Transverse colon (tissue), 4 donors: ENCODE measurements at regions not wholly inside any gene's neighbourhood (a gene's known extent, or its start where the extent isn't known, plus 50 kb on each side); places are given as distances from the start of the nearest gene placed in this dataset.

Experiments used
- DNase-seq: peaks from one replicate; pipeline ENCODE4 v3.0.0-alpha.2; 2019
- H3K27ac ChIP-seq, 4 donors: fragments of 200-600 bp; sonication (generic); 2 replicates each; pipeline ENCODE4 v1.5.1; 2016 to 2018; ENCODE audit warnings: inconsistent platforms in 4 of 4
- H3K27me3 ChIP-seq: fragments of 200-600 bp; sonication (generic); 2 replicates; pipeline ENCODE4 v1.5.1; 2017; ENCODE audit warnings: inconsistent platforms
- H3K36me3 ChIP-seq, 4 donors: fragments of 200-600 bp; sonication (generic); 2 replicates each; pipeline ENCODE4 v1.5.1; 2017 to 2019; ENCODE audit warnings: inconsistent platforms in 4 of 4
- H3K4me1 ChIP-seq, 4 donors: fragments of 200-600 bp; sonication (generic); 2 replicates each; pipeline ENCODE4 v1.5.1; 2017 to 2020; ENCODE audit warnings: inconsistent platforms in 4 of 4
- H3K4me3 ChIP-seq, 4 donors: fragments of 200-600 bp; sonication (generic); 1 replicate in 1 of 4; 2 replicates in 3 of 4; pipeline versions ENCODE4 v1.5.1 to v1.6.1; 2017 to 2019; ENCODE audit warnings: inconsistent platforms in 4 of 4
- H3K9me3 ChIP-seq, 2 donors: fragments of 200-600 bp; sonication (generic); 2 replicates each; pipeline ENCODE4 v1.5.1; 2017 to 2019; ENCODE audit warnings: inconsistent platforms in 2 of 2
- EP300 ChIP-seq: sonication (generic); formaldehyde crosslinking; IDR thresholded peaks from one replicate; pipeline ENCODE4 v1.6.1; 2017; ENCODE audit warnings: antibody characterized with exemption, low read depth
- POLR2A ChIP-seq: fragments of 450-650 bp; IDR thresholded peaks from one replicate; pipeline ENCODE4 v1.6.1; 2016; ENCODE audit warnings: antibody characterized with exemption, mild to moderate bottlenecking, moderate library complexity
- POLR2AphosphoS5 ChIP-seq, 3 donors: sonication (generic); formaldehyde crosslinking; IDR thresholded peaks; one replicate each; pipeline ENCODE4 v1.6.1; 2016; ENCODE audit warnings: antibody characterized with exemption in 3 of 3
- WGBS, 2 donors: methylation state at CpG; one replicate each; pipeline ENCODE4 v1.1.5; 2018; ENCODE audit warnings: low coverage in 1 of 2; 5-methylcytosine and 5-hydroxymethylcytosine counted together
- in situ Hi-C, 4 donors: fragments of 200-750 bp; cut with MboI; loops; one replicate each; pipeline versions ENCODE4 v1.15.0 to v1.15.1; 2017; ENCODE audit warnings: low sequenced_read_pairs in 3 of 4, low pct_ligation_motif_present in 1 of 4, low pct_unique_long_range_greater_than_20kb in 1 of 4
- intact Hi-C: fragments of 100-400 bp; cut with DNase I; formaldehyde crosslinking; loops from one replicate; pipeline ENCODE4 v1.15.1; 2023; ENCODE audit warnings: low total_unique reads
- TF ChIP-seq, protein P1 (sequence below), 5 experiments: fragments of 200-600 bp in 3 of 5; fragments of 450-650 bp in 2 of 5; sonication (generic) in 3 of 5; IDR thresholded peaks; 1 replicate in 2 of 5; 2 replicates in 3 of 5; pipeline ENCODE4 v1.5.1; 2016 to 2017; ENCODE audit warnings: antibody characterized with exemption in 5 of 5, inconsistent platforms in 3 of 5, mild to moderate bottlenecking in 2 of 5, moderate library complexity in 1 of 5

DNA sequence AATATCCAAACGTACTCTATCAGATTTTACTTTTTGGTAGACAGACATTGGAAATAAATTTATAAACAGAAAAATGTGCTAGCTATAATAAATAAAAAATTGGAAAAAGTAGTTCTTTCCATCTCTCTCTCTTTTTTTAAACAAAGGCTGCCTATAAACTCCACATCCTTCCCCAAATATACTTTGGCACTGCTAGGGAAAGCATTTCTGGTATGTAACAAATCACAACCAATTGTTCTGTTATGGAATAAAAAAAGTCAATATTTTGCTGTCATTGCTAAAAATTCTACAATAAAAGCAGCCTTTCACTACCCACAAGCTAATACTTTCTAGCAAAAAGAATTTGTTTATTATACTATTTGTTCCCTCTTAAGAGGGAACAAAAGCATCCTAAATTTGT is 169.2 kb upstream of the TARS1 start:
- intact Hi-C loops (no loop called here), in situ Hi-C loops (no loop called here)
- WGBS, 2 donors = 63 to 74% methylated on average over 1 of the region's 1 CpG
- no peaks in the 10 kb centered on the region for H3K36me3 ChIP-seq
- TF ChIP-seq POLR2A (no peak), POLR2AphosphoS5 (IDR thresholded peaks at IDR 0.05) (no peak), EP300 (no peak)
- TF ChIP-seq, protein P1, sequence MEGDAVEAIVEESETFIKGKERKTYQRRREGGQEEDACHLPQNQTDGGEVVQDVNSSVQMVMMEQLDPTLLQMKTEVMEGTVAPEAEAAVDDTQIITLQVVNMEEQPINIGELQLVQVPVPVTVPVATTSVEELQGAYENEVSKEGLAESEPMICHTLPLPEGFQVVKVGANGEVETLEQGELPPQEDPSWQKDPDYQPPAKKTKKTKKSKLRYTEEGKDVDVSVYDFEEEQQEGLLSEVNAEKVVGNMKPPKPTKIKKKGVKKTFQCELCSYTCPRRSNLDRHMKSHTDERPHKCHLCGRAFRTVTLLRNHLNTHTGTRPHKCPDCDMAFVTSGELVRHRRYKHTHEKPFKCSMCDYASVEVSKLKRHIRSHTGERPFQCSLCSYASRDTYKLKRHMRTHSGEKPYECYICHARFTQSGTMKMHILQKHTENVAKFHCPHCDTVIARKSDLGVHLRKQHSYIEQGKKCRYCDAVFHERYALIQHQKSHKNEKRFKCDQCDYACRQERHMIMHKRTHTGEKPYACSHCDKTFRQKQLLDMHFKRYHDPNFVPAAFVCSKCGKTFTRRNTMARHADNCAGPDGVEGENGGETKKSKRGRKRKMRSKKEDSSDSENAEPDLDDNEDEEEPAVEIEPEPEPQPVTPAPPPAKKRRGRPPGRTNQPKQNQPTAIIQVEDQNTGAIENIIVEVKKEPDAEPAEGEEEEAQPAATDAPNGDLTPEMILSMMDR (IDR thresholded peaks at IDR 0.05) = no peak
- H3K4me3 ChIP-seq = no peak overlapping the region
- H3K9me3 ChIP-seq = no peaks in the 10 kb centered on the region
- no peaks in the 10 kb centered on the region for H3K4me1 ChIP-seq
- DNase-seq = no peak
- no peak overlapping the region for H3K27ac ChIP-seq
- no peaks in the 10 kb centered on the region for H3K27me3 ChIP-seq

DNA sequence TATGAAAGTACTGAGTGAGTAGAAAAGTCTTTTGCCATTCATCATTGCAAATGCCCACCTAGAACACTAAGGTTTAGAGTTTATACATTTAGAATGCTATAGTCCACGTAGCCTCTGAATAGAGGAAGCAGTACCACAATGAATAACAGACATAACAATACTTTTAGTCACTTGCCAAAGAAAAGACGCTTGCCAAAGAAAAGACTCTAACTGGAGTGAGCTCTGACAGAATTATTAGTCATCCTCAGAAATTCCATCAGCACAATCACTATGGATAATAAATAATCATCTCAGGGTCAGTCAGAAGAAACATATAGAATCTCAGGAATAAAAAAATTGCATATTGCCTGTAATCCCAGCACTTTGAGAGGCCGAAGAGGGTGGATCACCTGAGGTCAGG is 168.5 kb upstream of the TARS1 start:
- in situ Hi-C loops = no loop called here
- TF ChIP-seq POLR2AphosphoS5 (IDR thresholded peaks at IDR 0.05) = no peak
- WGBS, 2 donors = 77 to 95% methylated on average over 2 to 3 of the region's 3 CpGs
- Histone ChIP-seq H3K9me3 (no peaks in the 10 kb centered on the region), H3K27ac (no peak overlapping the region), H3K4me3 (no peak overlapping the region), H3K27me3 (no peaks in the 10 kb centered on the region), H3K36me3 (no peaks in the 10 kb centered on the region), H3K4me1 (no peaks in the 10 kb centered on the region)
- intact Hi-C loops = no loop called here
- DNase-seq = no peak

DNA sequence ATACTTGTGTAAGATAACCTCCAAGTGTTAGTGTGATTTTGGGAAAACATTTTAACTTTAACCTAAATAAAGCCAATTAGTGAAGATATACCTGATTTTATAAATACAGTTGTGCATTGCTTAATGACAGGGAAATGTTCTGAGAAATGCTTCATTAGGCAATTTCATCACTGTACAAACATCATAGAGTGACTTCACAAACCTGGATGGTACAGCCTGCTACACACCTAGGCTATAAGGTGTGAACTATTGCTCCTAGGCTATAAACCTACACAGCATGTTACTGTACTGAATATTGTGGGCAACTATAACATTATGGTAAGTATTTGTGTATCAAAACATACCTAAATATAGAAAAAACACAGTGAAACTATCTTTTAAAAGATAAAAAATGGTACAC is 166.8 kb upstream of the TARS1 start:
- Histone ChIP-seq H3K4me3 (no peak overlapping the region), H3K36me3 (no peaks in the 10 kb centered on the region), H3K4me1 (no peaks in the 10 kb centered on the region), H3K9me3 (no peaks in the 10 kb centered on the region), H3K27me3 (no peaks in the 10 kb centered on the region), H3K27ac (no peak overlapping the region)
- TF ChIP-seq POLR2AphosphoS5 (IDR thresholded peaks at IDR 0.05) (peak in 1 of 3 donors; percentile 22), POLR2A (no peak)
- in situ Hi-C loops = no loop called here
- DNase-seq = no peak
- intact Hi-C loops = no loop called here

DNA sequence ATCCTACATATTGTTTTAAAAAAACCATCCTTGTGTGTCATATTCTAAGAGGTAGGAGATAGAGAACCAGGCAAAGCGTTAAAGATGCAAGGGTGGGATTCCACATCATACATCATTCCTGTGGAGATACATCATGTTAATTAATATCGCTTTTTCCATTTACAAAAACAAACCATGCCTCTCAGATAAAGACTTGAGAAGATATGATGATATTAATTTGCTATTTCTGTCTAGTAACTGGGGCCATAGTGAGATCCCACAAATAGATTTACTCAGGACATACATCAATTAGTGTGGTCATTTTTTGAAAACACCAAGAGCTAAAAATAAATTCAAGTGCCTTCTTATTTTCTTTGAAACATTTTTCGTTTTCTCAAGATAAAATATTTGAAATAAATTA is 165.4 kb upstream of the TARS1 start:
- Histone ChIP-seq H3K9me3 (no peaks in the 10 kb centered on the region), H3K27ac (no peak overlapping the region), H3K4me3 (no peak overlapping the region), H3K27me3 (no peaks in the 10 kb centered on the region), H3K36me3 (no peaks in the 10 kb centered on the region), H3K4me1 (no peaks in the 10 kb centered on the region)
- TF ChIP-seq EP300 (no peak), POLR2A (no peak)
- 59 to 61% methylated on average over 3 of the region's 3 CpGs for WGBS, 2 donors
- DNase-seq = no peak
- in situ Hi-C loops (no loop called here), intact Hi-C loops (no loop called here)

DNA sequence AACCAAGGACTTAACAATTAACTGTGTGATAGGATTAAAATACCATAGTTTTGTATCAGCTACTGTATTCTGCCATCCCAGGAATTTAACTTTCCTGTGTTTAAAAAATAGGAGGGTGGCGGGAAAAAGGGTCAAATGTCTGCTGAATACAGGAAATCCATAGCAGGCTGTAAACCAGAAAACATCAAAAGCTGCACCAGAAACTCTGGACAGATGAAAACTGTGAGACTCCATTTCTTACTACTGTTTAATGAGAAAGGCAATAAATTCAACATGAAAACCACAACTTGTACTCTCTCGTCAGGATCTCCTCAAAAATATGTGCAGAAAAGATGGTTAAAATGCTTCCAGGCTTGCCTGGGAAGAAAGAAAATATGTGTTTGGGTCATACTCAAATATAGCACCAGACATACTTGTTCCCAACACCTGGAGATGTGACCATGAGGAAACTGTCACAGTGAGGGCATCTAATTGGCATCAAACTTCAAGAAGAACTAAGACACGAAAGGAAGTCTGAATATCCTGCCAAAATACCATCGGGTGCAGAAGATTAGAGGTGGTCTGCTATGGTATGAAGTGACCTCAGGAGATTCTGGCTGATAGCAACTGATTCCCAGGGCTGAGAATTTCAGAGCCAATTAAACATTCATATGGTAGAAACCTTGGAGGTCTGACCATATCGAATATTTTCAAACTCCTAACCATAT is 164.7 kb upstream of the TARS1 start:
- no peaks in the 10 kb centered on the region for H3K36me3 ChIP-seq
- intact Hi-C loops (no loop called here), in situ Hi-C loops (no loop called here)
- no peak for DNase-seq
- H3K27ac ChIP-seq = no peak overlapping the region
- no peak overlapping the region for H3K4me3 ChIP-seq
- no peaks in the 10 kb centered on the region for H3K27me3 ChIP-seq
- H3K4me1 ChIP-seq = no peaks in the 10 kb centered on the region
- 63 to 65% methylated on average over 4 to 5 of the region's 5 CpGs for WGBS, 2 donors
- no peaks in the 10 kb centered on the region for H3K9me3 ChIP-seq
- TF ChIP-seq POLR2A = no peak

DNA sequence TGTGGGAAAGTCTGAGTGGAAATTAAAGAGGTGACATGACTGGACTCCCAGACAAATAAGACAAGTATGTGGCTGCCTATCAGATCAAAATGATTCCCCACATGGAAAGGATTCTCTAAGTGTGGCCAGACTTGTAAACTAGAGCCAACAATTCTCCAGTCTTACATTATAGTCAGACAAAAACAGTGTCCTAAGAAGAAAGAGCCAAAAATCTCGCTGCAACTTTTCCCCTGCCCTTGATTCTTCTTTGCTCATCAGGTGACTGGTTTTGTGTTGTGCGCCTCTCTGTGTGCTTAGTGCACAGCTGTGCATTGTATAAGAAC is 164.2 kb upstream of the TARS1 start:
- Histone ChIP-seq H3K4me1 (peaks cover 0 to 4% (median 0%) of the 10 kb centered on the region in 4 donors), H3K36me3 (no peaks in the 10 kb centered on the region), H3K9me3 (no peaks in the 10 kb centered on the region), H3K4me3 (no peak overlapping the region), H3K27ac (no peak overlapping the region), H3K27me3 (no peaks in the 10 kb centered on the region)
- WGBS, 2 donors = 63 to 69% methylated on average over 2 of the region's 2 CpGs
- in situ Hi-C loops = no loop called here
- intact Hi-C loops = no loop called here
- TF ChIP-seq POLR2A = no peak
- TF ChIP-seq, protein P1 (IDR thresholded peaks at IDR 0.05) = no peak
- no peak for TF ChIP-seq EP300
- TF ChIP-seq POLR2AphosphoS5 (IDR thresholded peaks at IDR 0.05) = no peak
- DNase-seq = no peak
